Tibial artery (tissue), 4 donors: ENCODE measurements at regions not wholly inside any gene's neighbourhood (a gene's known extent, or its start where the extent isn't known, plus 50 kb on each side); places are given as distances from the start of the nearest gene placed in this dataset.

Experiments used
- DNase-seq, 2 donors: peaks; one replicate each; pipeline ENCODE4 v3.0.0-alpha.2; 2019
- H3K27ac ChIP-seq, 2 donors: fragments of 200-600 bp; sonication (generic) in 1 of 2; 1 replicate in 1 of 2; 2 replicates in 1 of 2; pipeline ENCODE4 v1.5.1; 2018 to 2019; ENCODE audit warnings: mild to moderate bottlenecking in 1 of 2
- H3K27me3 ChIP-seq, 2 donors: fragments of 200-600 bp; sonication (generic) in 1 of 2; one replicate each; pipeline versions ENCODE4 v1.5.1 to v1.6.0; 2016 to 2019
- H3K36me3 ChIP-seq, 3 donors: fragments of 200-600 bp; sonication (generic) in 2 of 3; one replicate each; pipeline ENCODE4 v1.5.1; 2016 to 2019; ENCODE audit warnings: mild to moderate bottlenecking in 2 of 3
- H3K4me1 ChIP-seq, 4 donors: fragments of 200-600 bp; sonication (generic) in 2 of 4; 1 replicate in 3 of 4; 2 replicates in 1 of 4; pipeline ENCODE4 v1.5.1; 2016 to 2019
- H3K4me3 ChIP-seq, 2 donors: fragments of 200-600 bp; sonication (generic) in 1 of 2; 1 replicate in 1 of 2; 2 replicates in 1 of 2; pipeline ENCODE4 v1.5.1; 2018 to 2019; ENCODE audit warnings: mild to moderate bottlenecking in 2 of 2
- H3K9me3 ChIP-seq, 3 donors: fragments of 200-600 bp; sonication (generic) in 1 of 3; one replicate each; pipeline ENCODE4 v1.5.1; 2016 to 2019
- intact Hi-C: fragments of 100-400 bp; cut with DNase I; formaldehyde crosslinking; loops from one replicate; pipeline ENCODE4 v1.15.0; 2023; ENCODE audit warnings: low total_unique reads
- TF ChIP-seq, protein P1 (sequence below), 2 experiments: fragments of 200-600 bp in 1 of 2; fragments of 450-650 bp in 1 of 2; IDR thresholded peaks; one replicate each; pipeline ENCODE4 v1.5.1; 2017 to 2019; ENCODE audit warnings: antibody characterized with exemption in 2 of 2, mild to moderate bottlenecking in 1 of 2, moderate library complexity in 1 of 2

DNA sequence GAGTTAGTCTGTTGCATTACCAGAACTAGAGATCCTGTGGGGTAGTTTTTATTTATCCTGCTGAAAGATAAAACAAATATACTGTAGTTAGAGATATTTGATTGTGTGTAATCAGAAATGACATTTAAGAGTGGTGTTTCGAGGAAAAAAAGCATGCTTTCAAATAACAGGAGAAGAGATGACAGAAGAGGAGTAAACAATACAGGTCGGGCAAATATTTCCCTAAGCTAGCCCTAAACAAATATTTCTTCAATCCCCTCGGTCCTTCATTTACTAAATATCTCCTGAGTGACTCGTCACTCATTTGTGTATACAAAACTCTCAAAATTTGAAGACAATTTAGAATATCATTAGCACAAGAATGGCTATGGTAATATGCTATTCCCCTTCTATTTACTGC lies 219.7 kb upstream of the FERD3L start:
- no peak for DNase-seq
- no peaks in the 10 kb centered on the region for H3K9me3 ChIP-seq
- H3K27me3 ChIP-seq, result no peaks in the 10 kb centered on the region
- H3K4me1 ChIP-seq, result no peaks in the 10 kb centered on the region
- TF ChIP-seq, protein P1, sequence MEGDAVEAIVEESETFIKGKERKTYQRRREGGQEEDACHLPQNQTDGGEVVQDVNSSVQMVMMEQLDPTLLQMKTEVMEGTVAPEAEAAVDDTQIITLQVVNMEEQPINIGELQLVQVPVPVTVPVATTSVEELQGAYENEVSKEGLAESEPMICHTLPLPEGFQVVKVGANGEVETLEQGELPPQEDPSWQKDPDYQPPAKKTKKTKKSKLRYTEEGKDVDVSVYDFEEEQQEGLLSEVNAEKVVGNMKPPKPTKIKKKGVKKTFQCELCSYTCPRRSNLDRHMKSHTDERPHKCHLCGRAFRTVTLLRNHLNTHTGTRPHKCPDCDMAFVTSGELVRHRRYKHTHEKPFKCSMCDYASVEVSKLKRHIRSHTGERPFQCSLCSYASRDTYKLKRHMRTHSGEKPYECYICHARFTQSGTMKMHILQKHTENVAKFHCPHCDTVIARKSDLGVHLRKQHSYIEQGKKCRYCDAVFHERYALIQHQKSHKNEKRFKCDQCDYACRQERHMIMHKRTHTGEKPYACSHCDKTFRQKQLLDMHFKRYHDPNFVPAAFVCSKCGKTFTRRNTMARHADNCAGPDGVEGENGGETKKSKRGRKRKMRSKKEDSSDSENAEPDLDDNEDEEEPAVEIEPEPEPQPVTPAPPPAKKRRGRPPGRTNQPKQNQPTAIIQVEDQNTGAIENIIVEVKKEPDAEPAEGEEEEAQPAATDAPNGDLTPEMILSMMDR (IDR thresholded peaks at IDR 0.05), result no peak
- no peak overlapping the region for H3K27ac ChIP-seq
- intact Hi-C loops, result no loop called here
- no peaks in the 10 kb centered on the region for H3K36me3 ChIP-seq
- no peak overlapping the region for H3K4me3 ChIP-seq

- Histone ChIP-seq H3K4me3 (no peak overlapping the region), H3K36me3 (no peaks in the 10 kb centered on the region), H3K27ac (no peak overlapping the region), H3K27me3 (no peaks in the 10 kb centered on the region), H3K4me1 (no peaks in the 10 kb centered on the region), H3K9me3 (no peaks in the 10 kb centered on the region)
- TF ChIP-seq, protein P1 (IDR thresholded peaks at IDR 0.05), result no peak
- no peak for DNase-seq
- intact Hi-C loops, result no loop called here
Observed at GRCh38 chr7:19362099-19362498, 216.9 kb upstream of the FERD3L start.

GRCh38 chr7:19353180-19353579 lies 208.0 kb upstream of the FERD3L start:
- H3K27me3 ChIP-seq, result no peaks in the 10 kb centered on the region
- no peak overlapping the region for H3K27ac ChIP-seq
- no peaks in the 10 kb centered on the region for H3K9me3 ChIP-seq
- H3K4me1 ChIP-seq, result no peaks in the 10 kb centered on the region
- TF ChIP-seq, protein P1 (IDR thresholded peaks at IDR 0.05), result no peak
- no peak for DNase-seq
- H3K36me3 ChIP-seq, result no peaks in the 10 kb centered on the region
- no peak overlapping the region for H3K4me3 ChIP-seq
- intact Hi-C loops, result no loop called here

GRCh38 chr7:19352305-19352695 lies 207.1 kb upstream of the FERD3L start:
- TF ChIP-seq, protein P1 (IDR thresholded peaks at IDR 0.05), result no peak
- no peaks in the 10 kb centered on the region for H3K9me3 ChIP-seq
- intact Hi-C loops, result no loop called here

DNA sequence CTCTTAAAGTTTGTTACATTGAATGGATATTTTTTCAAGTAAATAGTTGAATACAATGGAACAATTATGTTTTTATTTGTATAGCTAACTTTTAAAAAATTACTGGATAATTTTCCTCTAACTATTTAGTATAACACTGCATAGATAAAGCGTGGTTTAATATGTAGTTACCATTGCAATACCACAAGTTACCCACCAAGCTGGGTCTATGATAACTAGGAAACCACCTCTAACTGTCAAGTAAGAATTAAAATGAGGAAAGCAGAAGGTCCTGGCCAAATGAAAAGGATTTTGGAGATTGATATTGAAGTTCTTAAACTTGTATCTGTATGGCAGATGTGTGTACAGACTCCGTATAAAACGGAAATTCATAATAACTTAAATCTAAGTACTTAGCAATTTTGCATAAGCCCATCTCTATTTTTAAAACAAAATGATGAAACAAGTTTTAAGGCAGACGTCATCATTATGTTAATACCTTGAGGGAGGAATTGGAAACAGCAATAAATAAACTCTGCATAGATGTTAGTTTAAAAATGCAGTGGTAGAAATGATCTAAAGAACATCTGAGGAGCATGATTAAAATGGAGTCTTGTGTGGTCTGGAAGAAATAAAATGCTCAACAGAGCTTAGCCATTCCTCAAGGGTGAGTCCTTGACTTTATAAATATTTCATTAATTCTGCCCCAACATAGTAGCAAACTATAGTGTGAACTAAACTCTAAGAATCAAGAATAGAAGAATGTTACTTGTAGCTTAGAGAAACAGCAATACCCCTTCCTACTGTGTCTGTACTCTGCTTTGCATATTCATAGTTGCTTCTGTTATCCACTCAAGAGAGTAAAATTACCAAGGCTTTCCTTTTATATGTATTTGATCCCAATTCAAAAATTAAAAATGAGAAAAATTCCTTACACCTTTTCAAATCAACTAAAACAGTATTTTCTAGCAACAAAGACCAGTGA lies 206.4 kb upstream of the FERD3L start:
- Histone ChIP-seq H3K27ac (no peak overlapping the region), H3K9me3 (no peaks in the 10 kb centered on the region), H3K4me3 (no peak overlapping the region), H3K36me3 (no peaks in the 10 kb centered on the region), H3K4me1 (no peaks in the 10 kb centered on the region), H3K27me3 (no peaks in the 10 kb centered on the region)
- TF ChIP-seq, protein P1 (IDR thresholded peaks at IDR 0.05), result no peak
- DNase-seq, result no peak
- intact Hi-C loops, result no loop called here

More at GRCh38 chr7:19352305-19352695, 207.1 kb upstream of the FERD3L start:
- no peak for DNase-seq
- no peaks in the 10 kb centered on the region for H3K4me1 ChIP-seq
- no peaks in the 10 kb centered on the region for H3K36me3 ChIP-seq
- H3K27ac ChIP-seq, result no peak overlapping the region
- H3K4me3 ChIP-seq, result no peak overlapping the region
- H3K27me3 ChIP-seq, result no peaks in the 10 kb centered on the region
